Non-pigmented ciliary epithelial cell (primary cell): ENCODE measurements at regions not wholly inside any gene's neighbourhood (a gene's known extent, or its start where the extent isn't known, plus 50 kb on each side); places are given as distances from the start of the nearest gene placed in this dataset.
A peak's percentile ranks its signal among the peaks of the same experiment; 100 is the strongest.

Experiments
- DNase-seq: peaks from one replicate; pipeline ENCODE4 v3.0.0-alpha.2; 2010; ENCODE audit warnings: low read depth

DNA sequence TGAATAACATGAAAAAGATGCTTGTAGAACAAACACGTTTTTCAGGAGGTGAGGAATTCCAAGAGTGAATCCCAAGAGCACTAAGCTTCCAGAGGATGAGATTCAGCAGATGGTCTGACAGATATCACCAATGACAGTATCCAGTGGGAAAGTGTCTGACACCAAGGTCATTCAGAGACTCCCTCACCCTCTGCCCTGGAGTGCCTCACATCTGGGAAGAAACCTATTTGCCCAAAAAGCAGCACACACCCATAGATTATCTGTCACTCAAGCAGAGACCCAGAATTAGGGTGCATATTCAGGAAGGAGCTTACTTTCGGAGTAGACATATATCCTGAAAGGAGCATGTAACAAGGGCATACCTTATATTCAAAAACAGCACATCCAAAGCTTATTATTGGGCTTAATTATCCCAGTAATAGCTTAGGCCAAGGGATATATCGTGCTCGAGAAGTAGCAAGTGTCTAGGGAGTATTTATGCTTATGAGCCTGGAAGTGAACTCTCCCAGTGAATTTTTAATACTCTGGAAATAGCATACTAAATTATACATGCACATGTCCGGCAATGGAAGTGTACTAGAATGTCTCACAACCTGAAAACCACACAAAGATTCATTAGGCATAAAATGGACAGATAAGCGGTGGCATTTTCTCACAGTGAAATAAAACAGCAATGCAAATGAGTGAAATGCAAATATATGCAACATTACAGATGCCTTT, 998.1 kb upstream of the TMEM132C start:
- DNase-seq: no peak

DNA sequence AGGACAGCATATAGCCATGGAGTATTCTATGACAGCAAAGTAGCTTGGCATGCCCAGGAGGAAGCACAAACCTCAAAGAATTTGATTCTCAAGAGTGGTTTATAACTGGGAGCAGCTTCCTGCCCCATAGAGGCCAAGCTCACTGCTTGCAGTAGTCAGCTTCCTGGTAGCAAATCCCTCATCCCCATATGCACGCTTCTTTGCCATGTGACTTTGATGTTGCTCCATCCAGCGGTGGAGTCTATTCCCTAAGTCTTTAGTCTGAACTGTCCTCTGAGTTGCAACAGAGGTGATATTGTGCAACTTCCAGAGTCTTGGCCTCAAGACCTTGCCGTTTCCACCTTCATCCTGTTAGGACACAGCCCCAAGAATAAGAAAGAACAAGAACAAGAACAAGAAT, 996.8 kb upstream of the TMEM132C start:
- peak; percentile 61 for DNase-seq

DNA sequence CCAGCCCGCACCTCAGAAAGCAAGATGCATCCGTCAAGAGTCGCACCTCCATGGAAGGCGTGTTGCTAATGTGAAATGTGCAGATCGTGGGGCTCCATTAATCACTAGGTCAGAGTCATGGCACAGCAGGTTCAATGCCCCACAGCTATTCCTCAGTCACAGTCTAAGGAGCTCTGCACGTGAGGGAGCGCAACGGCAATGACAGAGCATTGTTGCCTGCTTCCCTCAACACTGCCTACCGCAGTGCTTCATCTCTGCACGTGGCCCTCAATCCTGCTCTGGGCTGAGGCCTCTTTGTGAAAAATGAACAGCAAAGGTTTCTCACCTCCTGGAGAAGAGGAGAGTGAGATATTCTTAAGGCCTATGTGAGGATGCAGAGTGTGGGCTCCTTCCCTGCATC, 995.2 kb upstream of the TMEM132C start:
- DNase-seq: no peak

DNA sequence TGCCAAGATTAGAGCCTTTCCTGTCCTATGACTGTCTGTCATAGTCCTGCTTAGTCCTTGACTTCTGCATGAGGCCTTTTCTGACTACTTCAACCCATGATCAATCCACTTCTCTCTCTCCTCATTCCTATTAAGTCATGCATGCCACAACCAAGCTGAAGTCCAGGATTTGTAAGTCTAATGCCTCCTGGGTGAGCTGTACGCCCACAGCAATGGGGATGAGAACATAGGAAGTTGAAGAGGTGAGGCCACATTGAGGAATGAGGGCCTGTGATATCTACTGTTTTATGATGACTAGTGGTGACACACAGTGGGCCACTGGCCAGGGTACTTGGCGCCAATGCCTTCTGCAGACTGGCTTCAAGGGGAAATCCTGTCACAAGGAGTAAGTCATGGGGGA, 994.1 kb upstream of the TMEM132C start:
- peak; percentile 98 for DNase-seq

DNA sequence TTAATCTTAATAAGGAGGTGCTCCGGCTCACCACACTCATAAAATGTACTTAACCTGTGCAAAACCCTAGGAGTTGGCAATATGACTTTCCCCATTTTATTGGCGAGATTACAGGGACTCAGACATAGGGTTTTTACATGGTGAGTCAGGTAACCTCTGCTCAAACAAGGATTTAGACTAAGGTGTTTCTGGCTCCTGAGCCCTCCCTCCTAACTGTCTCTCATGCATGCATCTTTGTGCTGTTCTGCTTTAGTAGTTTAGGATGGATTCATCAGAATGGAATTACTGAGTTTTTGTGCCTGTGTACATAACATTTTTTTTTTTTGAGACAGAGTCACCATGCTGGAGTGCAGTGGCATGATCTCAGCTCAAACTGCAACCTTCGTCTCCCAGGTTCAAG, 993.3 kb upstream of the TMEM132C start:
- no peak for DNase-seq

DNA sequence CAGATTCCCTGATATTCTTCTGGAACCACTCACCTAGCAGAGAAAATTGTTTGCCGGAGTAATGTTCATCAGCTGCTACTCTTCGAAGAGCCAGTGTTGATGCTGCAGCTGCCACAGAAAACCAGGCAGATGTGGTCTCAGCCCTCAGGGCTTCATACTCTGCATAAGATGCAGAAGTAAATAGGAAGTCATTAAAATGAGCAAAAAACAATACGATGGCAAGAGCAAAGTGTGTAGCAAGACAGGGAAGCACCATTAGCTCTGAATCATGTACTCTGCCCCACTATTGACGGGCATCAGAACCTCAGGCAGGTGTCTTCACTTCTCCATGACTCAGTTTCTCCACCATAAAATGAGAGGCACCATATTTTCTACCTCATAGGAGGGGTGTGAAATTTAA, 991.6 kb upstream of the TMEM132C start:
- DNase-seq: no peak

DNA sequence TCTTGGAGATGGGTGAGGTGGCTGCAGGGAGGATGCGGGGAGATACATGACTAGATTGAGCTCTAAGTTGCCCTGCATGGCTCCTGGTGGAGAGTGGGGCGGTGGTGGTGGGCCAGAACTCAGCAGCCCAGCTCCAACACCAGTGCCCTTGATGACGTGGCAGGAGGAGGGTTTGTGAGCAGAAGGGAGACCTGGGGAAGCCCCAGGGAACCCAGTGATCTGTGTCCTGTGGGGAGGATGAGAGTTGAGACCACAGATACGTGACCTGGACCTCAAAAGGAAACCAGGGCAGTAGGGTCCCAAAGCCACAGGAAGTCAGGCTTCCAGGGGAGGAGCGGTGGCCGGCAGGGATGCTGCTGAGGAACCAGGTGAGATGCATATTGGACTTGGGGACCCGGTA, 989.1 kb upstream of the TMEM132C start:
- no peak for DNase-seq

DNA sequence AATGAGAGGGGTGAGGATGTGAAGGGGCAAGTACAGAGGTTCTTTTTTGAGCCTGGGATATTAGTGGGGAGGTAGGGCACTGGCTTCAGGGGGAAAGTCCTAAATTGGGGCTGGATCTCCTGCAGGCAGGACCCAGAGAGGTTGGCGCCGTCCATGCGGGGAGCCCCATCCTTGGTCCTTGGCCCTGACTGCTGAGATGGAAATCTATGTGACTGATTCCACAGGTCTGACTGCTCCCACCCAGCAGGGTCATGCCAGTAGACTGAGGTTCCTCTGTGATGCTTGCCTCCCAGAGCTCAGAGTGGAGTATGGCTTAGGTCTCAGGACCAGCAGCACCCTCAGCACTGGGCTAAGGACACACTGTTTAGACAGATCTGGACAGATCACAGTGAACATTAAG, 988.6 kb upstream of the TMEM132C start:
- DNase-seq: no peak

DNA sequence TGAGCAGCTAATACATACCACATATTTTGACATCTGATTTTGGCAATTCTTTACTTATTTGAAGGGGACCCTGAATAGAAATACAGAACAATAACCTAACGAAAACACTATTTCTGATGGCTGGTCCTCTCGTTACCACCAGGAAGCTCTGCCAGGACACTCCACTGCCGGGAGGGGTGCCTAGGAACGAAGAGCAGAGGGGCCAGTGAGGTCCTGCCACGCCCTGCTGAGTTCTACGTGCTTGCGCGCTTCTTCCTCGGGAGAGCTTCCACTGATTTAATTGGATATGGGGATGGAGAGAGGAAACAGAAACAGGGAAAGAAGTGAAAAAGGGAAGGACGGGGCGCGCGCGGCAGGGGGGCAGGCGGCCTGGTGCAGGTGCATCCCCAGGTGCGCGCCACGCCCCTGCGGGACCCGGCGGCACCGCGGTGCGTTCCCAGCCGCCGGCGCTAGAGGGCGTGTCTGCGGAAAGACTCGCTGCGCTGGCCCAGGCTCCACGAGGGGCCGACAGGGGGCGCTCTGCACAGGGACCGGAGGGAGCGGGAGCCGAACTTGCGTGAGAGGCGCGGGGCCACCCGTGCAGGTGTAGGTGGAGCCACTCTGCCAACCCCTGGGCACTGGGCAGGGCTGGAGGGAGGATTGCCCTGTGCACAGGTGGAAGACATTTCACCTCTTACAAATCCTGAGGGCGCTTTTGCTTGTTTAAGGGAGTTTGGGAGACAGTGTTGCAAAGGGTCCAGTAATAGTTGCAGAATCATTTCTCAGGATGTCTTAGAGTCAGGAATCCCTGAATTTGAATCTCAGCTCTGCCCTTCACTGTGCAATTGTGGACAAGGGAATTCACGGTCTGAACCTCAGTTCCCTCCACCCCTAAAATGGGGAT, 986.3 kb upstream of the TMEM132C start:
- no peak for DNase-seq

DNA sequence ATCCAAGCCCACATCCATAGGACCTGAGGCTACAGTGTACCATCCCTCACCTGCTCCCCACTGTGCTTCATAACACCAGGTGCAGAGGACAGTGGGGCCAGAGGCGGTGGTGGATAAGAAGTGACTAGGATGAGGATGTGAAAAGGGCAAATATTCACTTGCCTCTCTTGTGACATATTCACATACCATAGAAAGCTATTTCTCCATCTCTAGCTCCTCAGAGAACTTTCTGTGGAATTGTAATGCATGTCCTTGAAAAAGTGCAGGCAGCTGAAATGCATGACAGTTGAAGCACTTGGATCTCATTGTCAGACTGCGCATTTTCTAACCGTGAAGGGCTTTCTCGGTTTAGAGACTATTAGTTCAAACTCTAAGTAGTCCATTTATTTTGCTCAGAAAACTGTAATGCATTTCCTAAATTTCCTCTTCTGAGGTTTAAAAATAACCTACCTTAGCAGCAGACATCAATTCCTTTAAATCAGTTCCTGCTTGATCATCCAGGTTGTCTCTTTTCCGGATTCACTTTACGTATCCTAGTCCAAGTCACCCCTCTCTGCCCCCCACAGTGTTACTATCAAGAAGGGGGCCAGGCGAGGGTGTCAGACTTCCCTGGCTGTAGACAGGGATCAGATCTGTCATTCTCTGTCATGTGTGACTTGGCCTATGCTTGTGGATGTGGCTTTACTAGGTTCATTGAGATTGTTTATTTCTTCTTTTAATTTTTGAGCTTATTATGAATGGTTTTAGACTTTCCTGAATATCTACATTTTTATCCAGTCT, 984.0 kb upstream of the TMEM132C start:
- no peak for DNase-seq

DNA sequence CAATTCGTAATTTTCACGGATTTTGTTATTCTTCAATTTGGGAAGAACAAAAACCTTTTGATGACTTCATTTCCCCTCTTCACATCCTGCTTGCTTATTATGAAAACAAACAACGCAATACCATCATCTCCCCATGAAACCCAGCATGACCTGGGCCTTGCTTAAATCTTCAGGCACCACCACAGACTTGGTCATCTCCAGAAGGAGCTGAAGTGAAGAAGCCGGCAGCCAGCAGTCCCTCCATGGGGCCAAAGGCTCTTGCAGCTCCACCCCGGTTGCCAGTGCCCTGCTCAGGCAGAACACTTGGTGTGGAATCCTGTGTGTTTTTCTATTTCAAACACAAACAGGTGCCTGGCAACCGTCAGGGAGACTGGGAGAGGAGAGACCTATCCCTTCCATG, 982.9 kb upstream of the TMEM132C start:
- DNase-seq: no peak

DNA sequence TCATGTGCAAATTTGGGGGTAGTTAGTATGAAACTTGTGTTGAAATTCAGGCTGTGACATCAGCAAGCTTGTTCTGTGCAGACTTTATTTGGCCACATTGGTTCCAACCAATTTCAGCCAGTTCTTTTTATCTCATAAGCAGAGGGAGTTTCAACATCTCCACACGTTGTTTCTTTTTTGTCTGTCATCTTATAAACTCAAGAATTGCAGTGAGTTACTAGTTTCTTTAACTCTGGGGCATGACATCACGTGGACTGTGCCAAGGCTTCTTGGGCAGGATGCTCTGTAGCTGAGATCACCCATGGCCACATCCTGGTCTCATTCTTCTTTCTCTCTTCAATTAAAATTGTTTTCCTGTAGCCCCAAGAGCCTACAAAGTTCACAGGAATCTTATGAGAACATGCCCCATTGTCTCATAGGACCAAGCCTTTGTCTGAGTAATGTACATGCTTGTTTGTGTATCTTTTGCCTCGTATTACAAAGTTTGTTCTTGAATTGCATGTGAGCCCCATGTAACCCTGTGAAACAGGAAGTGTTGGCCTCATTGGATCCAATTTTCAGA, 982.0 kb upstream of the TMEM132C start:
- no peak for DNase-seq

DNA sequence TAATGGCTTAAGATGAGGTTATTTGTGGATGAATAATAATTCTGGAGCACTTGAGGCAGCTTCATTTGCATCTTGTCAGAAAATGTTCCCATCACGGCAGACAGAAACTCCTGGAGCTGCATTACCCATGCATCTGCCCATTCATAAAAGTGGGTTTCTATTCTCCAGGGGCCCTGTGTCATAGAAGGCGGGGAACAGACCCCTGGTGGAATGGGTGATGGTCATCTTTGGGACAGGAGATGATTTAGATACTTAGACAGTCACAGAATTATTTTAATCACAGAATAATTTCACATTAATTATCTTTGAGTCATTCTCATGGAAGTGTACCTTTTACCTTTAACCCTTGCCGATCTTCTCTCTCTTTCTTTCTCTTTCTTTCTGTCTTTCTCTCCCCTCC, 980.7 kb upstream of the TMEM132C start:
- no peak for DNase-seq

DNA sequence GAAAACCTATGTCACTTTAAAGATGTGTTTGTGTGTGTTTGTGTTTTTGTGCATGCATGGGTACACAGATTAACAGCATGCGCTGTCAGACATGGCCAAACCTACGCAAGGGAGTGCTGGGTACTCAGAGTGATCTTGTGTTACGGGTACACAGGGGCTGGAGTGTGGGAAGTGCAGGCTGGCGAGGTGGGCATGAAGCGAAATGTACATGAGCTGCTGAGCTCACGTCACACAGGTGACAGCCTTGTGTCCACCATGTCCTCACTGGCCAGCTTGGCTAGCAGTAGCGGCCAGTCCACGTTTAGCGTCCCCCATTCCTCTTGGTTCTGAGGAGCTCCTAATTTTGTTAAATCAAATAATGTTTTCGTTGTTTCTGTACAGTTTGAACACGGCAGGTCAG, 979.7 kb upstream of the TMEM132C start:
- DNase-seq: no peak

DNA sequence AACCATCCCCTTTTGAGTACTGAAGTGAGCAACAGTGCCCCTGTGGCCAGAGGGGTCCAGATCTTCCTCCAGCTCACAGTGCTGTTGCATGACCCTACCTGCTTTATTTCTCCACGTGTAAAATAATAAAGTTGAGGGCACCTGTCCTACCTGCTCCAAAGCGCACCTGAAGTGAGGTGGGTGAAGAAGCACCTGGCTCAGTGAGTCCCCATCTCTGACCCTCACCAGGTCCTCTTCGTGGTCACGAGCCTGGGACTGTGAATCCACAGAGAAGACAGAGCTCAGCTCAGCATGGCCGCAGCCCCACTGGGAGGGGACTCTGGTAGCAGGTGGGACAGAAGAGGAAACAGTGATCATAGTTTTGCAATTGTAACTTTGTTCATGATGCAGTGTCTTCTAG, 976.7 kb upstream of the TMEM132C start:
- DNase-seq: no peak

DNA sequence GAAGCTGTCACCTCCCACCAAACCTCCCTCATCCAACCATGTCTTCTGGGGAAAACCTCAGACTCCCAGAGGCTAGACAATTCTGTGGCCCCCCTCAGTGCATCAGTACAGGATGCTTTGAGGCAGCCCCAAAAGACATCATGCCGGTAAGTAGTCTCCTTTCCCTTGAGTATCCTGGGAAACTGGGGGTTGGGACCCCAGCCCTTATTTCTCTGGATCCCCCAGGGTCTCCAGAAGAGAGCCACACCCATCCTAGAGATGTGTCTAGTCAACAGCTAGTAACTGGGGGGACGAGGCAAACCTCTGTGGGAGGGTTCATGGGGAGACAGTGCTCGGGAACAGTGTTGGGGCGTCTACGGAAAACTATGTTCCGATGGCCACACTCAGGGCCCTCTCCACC, 974.2 kb upstream of the TMEM132C start:
- DNase-seq: no peak

DNA sequence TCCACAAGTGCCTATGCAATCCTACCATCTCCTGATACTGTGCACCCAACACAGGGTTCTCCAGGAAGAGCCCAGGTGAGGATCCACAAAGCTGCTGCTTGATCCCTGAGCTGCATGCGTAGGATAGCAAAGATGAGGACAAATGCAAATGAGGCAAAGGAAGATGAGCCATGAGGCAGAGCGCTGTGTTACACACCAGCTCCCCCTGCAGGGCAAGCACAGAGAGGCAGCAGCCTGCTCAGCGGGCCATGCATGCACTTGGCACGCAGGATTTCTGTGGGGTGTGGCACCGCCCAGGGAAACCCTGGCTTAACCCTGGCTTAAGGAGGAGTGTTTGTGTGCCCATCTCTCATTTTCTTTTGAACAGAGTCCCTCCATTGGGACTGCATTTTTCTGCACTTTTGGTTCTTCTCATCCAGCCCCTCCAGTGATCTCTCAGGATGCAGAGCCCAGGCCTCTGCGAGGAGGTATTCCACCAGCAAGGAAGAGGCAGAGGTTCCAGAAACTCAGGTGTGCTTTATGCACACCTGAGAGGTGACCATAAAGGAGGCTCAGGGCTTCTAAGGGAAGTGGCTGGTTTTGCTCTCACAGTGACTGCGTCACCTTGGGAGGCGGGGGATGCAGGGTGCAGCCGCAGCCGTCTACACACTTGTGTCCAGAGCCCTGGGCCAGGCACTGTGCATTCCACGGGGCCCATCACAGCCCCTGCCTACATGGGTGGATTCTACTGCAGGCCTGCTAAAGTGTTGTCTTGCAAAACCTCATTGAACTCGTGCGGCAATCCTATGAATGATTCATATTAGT, 973.3 kb upstream of the TMEM132C start:
- DNase-seq: no peak

DNA sequence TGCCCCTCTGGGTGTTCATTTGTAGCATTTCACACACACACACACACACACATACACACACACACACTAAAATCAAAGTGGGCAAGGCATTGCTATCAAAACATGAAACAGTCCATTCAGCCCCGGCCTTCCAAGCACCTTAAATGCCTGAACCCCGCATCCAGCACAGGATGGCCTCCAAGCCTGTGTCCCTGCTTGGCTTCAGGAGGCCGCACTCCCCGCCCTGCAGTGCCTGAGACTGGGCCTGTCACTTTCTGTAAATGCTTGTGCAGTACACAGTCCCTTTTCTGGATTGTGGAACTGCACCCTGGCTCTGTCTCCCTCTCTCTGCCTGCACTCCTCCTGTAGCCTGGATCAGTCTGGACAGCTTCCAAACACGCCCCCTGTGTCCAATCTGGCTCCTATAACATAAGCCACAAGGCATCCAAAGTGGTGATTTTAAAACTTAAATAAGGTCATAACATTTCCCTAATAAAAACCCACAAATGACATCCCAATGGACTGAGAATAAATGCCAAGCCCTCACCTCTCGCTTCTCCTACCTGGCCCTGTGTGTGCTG, 972.2 kb upstream of the TMEM132C start:
- DNase-seq: no peak

DNA sequence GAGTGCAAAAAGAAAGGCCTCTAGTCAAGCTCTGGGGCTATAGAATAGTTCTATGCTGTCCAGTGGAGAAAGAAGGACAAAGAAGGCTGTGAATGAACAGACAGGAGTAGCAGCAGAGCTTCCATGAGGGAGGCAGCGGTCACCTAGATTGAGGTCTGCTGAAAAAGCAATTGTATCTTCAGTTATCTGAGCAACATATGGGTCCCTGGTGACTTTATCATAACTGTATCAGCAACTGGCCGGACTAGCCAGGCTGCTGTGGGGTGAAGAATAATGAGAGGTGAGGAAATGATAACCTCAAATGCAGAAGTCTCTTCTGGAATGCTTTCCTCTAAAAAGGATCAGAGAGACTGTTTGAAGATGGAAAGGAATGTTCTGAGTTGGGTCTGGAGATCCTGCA, 971.3 kb upstream of the TMEM132C start:
- no peak for DNase-seq

DNA sequence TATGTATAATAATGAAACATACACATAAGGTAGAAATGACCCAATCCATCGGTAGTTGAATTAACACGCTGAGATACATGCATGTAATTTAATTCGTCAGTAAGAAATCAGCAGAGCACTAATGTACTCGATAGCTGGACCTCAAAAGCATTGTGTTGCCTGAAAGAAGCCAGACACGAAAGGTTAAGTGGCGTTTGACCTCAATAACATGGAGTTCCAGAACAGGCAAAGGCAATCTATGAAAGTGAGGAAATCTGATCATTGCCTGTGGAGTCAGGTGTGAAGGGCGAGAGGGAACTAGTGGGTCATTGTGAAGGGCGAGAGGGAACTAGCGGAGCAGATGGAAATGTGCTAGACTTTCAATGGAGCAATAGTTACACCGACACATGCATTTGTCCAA, 970.4 kb upstream of the TMEM132C start:
- no peak for DNase-seq

DNA sequence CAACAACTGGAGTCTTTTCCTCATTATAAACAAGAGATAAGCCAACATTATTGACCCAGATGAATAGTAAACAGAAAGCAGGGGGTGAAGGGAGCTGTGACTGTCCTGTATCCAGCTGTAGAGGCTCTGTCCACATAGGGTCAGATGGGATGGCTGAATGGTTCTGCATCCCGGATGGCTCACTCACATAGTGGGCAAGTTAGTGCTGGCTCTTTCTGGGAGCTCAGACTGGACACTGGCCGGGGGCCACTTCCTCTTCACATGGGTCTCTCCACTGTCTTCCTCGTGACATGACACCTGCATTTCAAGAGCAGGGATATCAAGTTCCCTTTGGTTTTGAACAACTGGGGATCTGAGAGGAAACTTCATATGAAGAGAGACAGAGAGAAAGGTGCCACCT, 969.6 kb upstream of the TMEM132C start:
- DNase-seq: no peak
